ENCODE measurements at regions not wholly inside any gene's neighbourhood (a gene's known extent, or its start where the extent isn't known, plus 50 kb on each side); places are given as distances from the start of the nearest gene placed in this dataset.

DNA sequence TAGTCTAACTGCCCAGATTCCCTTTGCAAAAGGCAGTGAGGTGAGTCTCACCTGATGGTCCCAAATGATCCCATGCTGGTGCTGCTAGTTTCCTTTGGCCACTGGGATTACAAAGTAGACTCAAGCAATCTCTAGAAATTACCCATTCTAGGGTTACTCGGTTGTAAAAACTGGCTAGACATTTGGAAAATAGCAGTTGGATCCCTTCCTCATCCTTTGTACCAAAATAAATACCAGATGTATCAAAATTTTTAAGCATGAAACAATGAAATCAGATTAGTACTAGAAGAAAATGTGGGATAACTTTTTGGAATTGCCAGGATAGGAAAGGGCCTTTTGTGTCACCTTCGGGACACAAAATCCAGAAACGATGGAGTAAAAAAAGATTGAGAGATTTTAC is 112.9 kb upstream of the TOP1 start:
- no peak for ATAC-seq

DNA sequence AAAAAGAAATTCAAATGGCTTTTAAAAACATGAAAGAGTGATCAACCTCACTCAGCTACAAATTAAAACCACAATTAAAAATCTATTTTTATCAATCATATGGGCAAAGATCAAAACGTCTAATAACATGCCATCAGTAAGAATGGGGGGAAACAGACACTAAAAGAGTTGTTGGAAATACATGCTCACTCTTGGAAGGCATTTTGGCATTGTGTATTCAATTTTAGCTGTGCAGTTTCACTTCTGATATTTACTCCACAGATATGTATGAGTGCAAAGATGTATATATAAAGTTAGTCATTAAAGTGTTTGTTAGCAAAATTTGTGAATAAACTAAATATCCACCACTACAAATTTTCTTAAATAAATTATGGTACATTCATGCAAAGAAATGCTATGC is 112.3 kb upstream of the TOP1 start:
- CTCF ChIA-PET, result no interaction called here
- BruUV-seq (replicated peaks), result no TSS peak

More for the DNA sequence above, 112.9 kb upstream of the TOP1 start:
- no peak overlapping the region for H3K4me2 ChIP-seq (ENCODE audit: low read length)
- no peak for DNase-seq (ENCODE audit: low read depth, low spot score)
- no peaks in the 10 kb centered on the region for H4K20me1 ChIP-seq (ENCODE audit: insufficient read depth)
- H3K27ac ChIP-seq (ENCODE audit: low read depth, low read length), result no peak overlapping the region
- no TSS peak for BruUV-seq (replicated peaks)
- no peaks in the 10 kb centered on the region for H3K9me2 ChIP-seq (ENCODE audit: insufficient read depth)
- no peaks in the 10 kb centered on the region for H3K79me2 ChIP-seq (ENCODE audit: insufficient read depth, low read length)
- no peaks in the 10 kb centered on the region for H3K36me3 ChIP-seq (ENCODE audit: control insufficient read depth in 1 of 2, insufficient read depth in 2 of 2, low read length in 2 of 2)
- ChIA-PET RAD21 (ENCODE audit: low non-redundant PET in 1 of 2, low total read pairs in 2 of 2, uncharacterized antibody in 2 of 2, unreplicated experiment in 2 of 2) (no interaction called here), POLR2A (no interaction called here), CTCF (no interaction called here)
- no peaks in the 10 kb centered on the region for H3K4me1 ChIP-seq (ENCODE audit: control insufficient read depth in 1 of 2, insufficient read depth in 2 of 2, low read length in 2 of 2)
- H3K4me3 ChIP-seq (replicated peaks in 1 of 2; ENCODE audit: low read depth in 1 of 2, low read length in 2 of 2), result no peak overlapping the region
- H3K27me3 ChIP-seq (ENCODE audit: insufficient read depth, low read length), result no peaks in the 10 kb centered on the region
- H2AFZ ChIP-seq (ENCODE audit: low read depth, low read length, poor library complexity, severe bottlenecking), result no peak overlapping the region
- intact Hi-C loops (cut with micrococcal nuclease), result no loop called here
- no peaks in the 10 kb centered on the region for H3K9me3 ChIP-seq (ENCODE audit: control insufficient read depth in 1 of 2, insufficient read depth in 1 of 2, low read depth in 1 of 2, low read length in 2 of 2)
- TF ChIP-seq CBX3 (IDR thresholded peaks at IDR 0.05; ENCODE audit: low read depth) (no peak), EGR1 (IDR thresholded peaks at IDR 0.05; ENCODE audit: low read depth) (no peak), FOSL1 (IDR thresholded peaks at IDR 0.05; ENCODE audit: low read depth) (no peak), SP1 (IDR thresholded peaks at IDR 0.05; ENCODE audit: low read depth) (no peak), JUND (IDR thresholded peaks at IDR 0.05) (no peak), ZFX (IDR thresholded peaks at IDR 0.05) (no peak)
- no peak overlapping the region for H3K9ac ChIP-seq (ENCODE audit: low read length)

More for the DNA sequence above, 112.3 kb upstream of the TOP1 start:
- Histone ChIP-seq H4K20me1 (ENCODE audit: insufficient read depth) (no peaks in the 10 kb centered on the region), H3K79me2 (ENCODE audit: insufficient read depth, low read length) (no peaks in the 10 kb centered on the region), H3K27me3 (ENCODE audit: insufficient read depth, low read length) (no peaks in the 10 kb centered on the region), H3K4me3 (replicated peaks in 1 of 2; ENCODE audit: low read depth in 1 of 2, low read length in 2 of 2) (no peak overlapping the region), H3K36me3 (ENCODE audit: control insufficient read depth in 1 of 2, insufficient read depth in 2 of 2, low read length in 2 of 2) (no peaks in the 10 kb centered on the region), H3K9me2 (ENCODE audit: insufficient read depth) (no peaks in the 10 kb centered on the region), H3K4me1 (ENCODE audit: control insufficient read depth in 1 of 2, insufficient read depth in 2 of 2, low read length in 2 of 2) (no peaks in the 10 kb centered on the region), H3K9ac (ENCODE audit: low read length) (no peak overlapping the region), H3K4me2 (ENCODE audit: low read length) (no peak overlapping the region), H2AFZ (ENCODE audit: low read depth, low read length, poor library complexity, severe bottlenecking) (no peak overlapping the region), H3K9me3 (ENCODE audit: control insufficient read depth in 1 of 2, insufficient read depth in 1 of 2, low read depth in 1 of 2, low read length in 2 of 2) (no peaks in the 10 kb centered on the region), H3K27ac (ENCODE audit: low read depth, low read length) (no peak overlapping the region)
- ATAC-seq (no peak), DNase-seq (ENCODE audit: low read depth, low spot score) (no peak)
- TF ChIP-seq FOSL1 (IDR thresholded peaks at IDR 0.05; ENCODE audit: low read depth), result no peak
- TF ChIP-seq, protein P1, sequence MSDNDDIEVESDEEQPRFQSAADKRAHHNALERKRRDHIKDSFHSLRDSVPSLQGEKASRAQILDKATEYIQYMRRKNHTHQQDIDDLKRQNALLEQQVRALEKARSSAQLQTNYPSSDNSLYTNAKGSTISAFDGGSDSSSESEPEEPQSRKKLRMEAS (IDR thresholded peaks at IDR 0.05), result no peak
- TF ChIP-seq TCF7L2 (IDR thresholded peaks at IDR 0.05; ENCODE audit: borderline replicate concordance, extremely low read depth, insufficient read depth, insufficient read length), result no peak
- TF ChIP-seq, protein P2, sequence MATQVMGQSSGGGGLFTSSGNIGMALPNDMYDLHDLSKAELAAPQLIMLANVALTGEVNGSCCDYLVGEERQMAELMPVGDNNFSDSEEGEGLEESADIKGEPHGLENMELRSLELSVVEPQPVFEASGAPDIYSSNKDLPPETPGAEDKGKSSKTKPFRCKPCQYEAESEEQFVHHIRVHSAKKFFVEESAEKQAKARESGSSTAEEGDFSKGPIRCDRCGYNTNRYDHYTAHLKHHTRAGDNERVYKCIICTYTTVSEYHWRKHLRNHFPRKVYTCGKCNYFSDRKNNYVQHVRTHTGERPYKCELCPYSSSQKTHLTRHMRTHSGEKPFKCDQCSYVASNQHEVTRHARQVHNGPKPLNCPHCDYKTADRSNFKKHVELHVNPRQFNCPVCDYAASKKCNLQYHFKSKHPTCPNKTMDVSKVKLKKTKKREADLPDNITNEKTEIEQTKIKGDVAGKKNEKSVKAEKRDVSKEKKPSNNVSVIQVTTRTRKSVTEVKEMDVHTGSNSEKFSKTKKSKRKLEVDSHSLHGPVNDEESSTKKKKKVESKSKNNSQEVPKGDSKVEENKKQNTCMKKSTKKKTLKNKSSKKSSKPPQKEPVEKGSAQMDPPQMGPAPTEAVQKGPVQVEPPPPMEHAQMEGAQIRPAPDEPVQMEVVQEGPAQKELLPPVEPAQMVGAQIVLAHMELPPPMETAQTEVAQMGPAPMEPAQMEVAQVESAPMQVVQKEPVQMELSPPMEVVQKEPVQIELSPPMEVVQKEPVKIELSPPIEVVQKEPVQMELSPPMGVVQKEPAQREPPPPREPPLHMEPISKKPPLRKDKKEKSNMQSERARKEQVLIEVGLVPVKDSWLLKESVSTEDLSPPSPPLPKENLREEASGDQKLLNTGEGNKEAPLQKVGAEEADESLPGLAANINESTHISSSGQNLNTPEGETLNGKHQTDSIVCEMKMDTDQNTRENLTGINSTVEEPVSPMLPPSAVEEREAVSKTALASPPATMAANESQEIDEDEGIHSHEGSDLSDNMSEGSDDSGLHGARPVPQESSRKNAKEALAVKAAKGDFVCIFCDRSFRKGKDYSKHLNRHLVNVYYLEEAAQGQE (IDR thresholded peaks at IDR 0.05; ENCODE audit: low read depth), result no peak
- TF ChIP-seq CBX3 (IDR thresholded peaks at IDR 0.05; ENCODE audit: low read depth), result no peak
- no peak for TF ChIP-seq ZNF274 (IDR thresholded peaks at IDR 0.05; ENCODE audit: low read depth, low read length)
- TF ChIP-seq POLR2A (IDR thresholded peaks at IDR 0.05; ENCODE audit: borderline replicate concordance, extremely low read depth, insufficient read depth, insufficient read length), result no peak
- no peak for TF ChIP-seq SIN3A (IDR thresholded peaks at IDR 0.05; ENCODE audit: low read depth)
- no peak for TF ChIP-seq SRF (IDR thresholded peaks at IDR 0.05; ENCODE audit: low read depth)
- no peak for TF ChIP-seq ELF1 (IDR thresholded peaks at IDR 0.05; ENCODE audit: borderline replicate concordance, low read depth)
- TF ChIP-seq YY1 (IDR thresholded peaks at IDR 0.05; ENCODE audit: extremely low read depth, insufficient replicate concordance, low read depth, low read length), result no peak
- intact Hi-C loops (cut with micrococcal nuclease), result no loop called here
- ChIA-PET POLR2A (no interaction called here), RAD21 (ENCODE audit: low non-redundant PET in 1 of 2, low total read pairs in 2 of 2, uncharacterized antibody in 2 of 2, unreplicated experiment in 2 of 2) (no interaction called here)
